ENCODE measurements at regions not wholly inside any gene's neighbourhood (a gene's known extent, or its start where the extent isn't known, plus 50 kb on each side); places are given as distances from the start of the nearest gene placed in this dataset.

GRCh38 chr5:60540856-60541805 is 158.8 kb downstream of the DEPDC1B start:
- peak; percentile 53 for DNase-seq
- Histone ChIP-seq H2BK5ac (ENCODE audit: low read depth, low read length, poor library complexity, severe bottlenecking) (no peak overlapping the region), H2AFZ (replicated peaks; ENCODE audit: low read length, poor library complexity) (no peak overlapping the region), H2BK20ac (ENCODE audit: low read depth, low read length) (no peak overlapping the region), H4K20me1 (ENCODE audit: insufficient read depth, low read length) (no peaks in the 10 kb centered on the region), H4K91ac (ENCODE audit: insufficient read depth, low read depth, low read length) (no peak overlapping the region; the same call in 1 of the 2 replicates), H2AK9ac (replicated peaks; ENCODE audit: low read depth, low read length, poor library complexity) (no peak overlapping the region), H3K9me3 (ENCODE audit: control insufficient read depth, insufficient read depth, low read length) (no peaks in the 10 kb centered on the region), H3K56ac (ENCODE audit: extremely low read depth, insufficient read depth, low read length) (no peak overlapping the region), H3K27me3 (ENCODE audit: control insufficient read depth, insufficient read depth, low read length) (no peaks in the 10 kb centered on the region), H2AK5ac (ENCODE audit: low read depth, low read length) (no peak overlapping the region), H4K8ac (ENCODE audit: low read depth in 2 of 2, low read length in 2 of 2) (no peak overlapping the region; a peak in 1 of 4 replicates), H2BK120ac (ENCODE audit: low read depth, low read length) (peak overlapping the region; percentile 46), H3K27ac (ENCODE audit: insufficient read depth, low read length) (no peak overlapping the region; the same call in 1 of the 2 replicates), H3K36me3 (ENCODE audit: control insufficient read depth, insufficient read depth, low read length) (no peaks in the 10 kb centered on the region), H3K79me1 (ENCODE audit: low read depth in 1 of 2, low read length in 2 of 2) (no peaks in the 10 kb centered on the region), H3K4me3 (ENCODE audit: insufficient read depth, low read depth, low read length) (no peak overlapping the region), H3K18ac (ENCODE audit: low read depth, low read length) (no peak overlapping the region), H4K5ac (ENCODE audit: low read depth, low read length) (no peak overlapping the region; the same call in 1 of the 2 replicates), H3K4me2 (ENCODE audit: low read depth, low read length) (no peak overlapping the region), H3K4ac (ENCODE audit: low read depth, low read length) (peak overlapping the region; percentile 18; the same call in 1 of the 2 replicates), H3K9me1 (ENCODE audit: insufficient read depth, low read length) (no peaks in the 10 kb centered on the region; the same call in 1 of the 2 replicates), H2BK15ac (ENCODE audit: low read depth, low read length) (no peak overlapping the region), H3K4me1 (ENCODE audit: control insufficient read depth, insufficient read depth, low read length) (peaks cover 2% of the 10 kb centered on the region; the same call in 1 of the 2 replicates), H3K23ac (ENCODE audit: low read depth, low read length) (no peak overlapping the region), H3K9ac (ENCODE audit: low read depth, low read length) (no peak overlapping the region), H3K14ac (replicated peaks; ENCODE audit: low read depth, low read length) (0 out of 2 replicates have a peak overlapping the region, but pooled peaks have one; percentile 37)
- BruUV-seq (replicated peaks) = no TSS peak
- peak; percentile 54 for ATAC-seq (ENCODE audit: low read depth)
- intact Hi-C loops (cut with micrococcal nuclease) (no loop called here), dilution Hi-C loops (cut with HindIII; ENCODE audit: low sequenced_read_pairs, unreplicated experiment) (no loop called here), in situ Hi-C loops (cut with MboI; ENCODE audit: low sequenced_read_pairs) (no loop called here)
- ChIA-PET CTCF (interaction anchor here (1.0 kb wide), 1 partner anchor 49 kb away, joined by 3 read pairs; no protein-coding TSS in a partner anchor), POLR2A (ENCODE audit: unreplicated experiment) (interaction anchor here (0.7 kb wide), 1 partner anchor 11 kb away, joined by 4 read pairs; no protein-coding TSS in a partner anchor)
- TF ChIP-seq CHD1 (IDR thresholded peaks at IDR 0.05; ENCODE audit: low read depth, low read length) (no peak), CEBPB (IDR thresholded peaks at IDR 0.05; ENCODE audit: low read depth, low read length) (peak; percentile 65)
- no CpG with 5 or more reads among the region's 5 CpGs for WGBS, 2 experiments (ENCODE audit: extremely low coverage in 2 of 2, insufficient read length in 1 of 2)
